Activated T-helper 2 cell treated with anti-CD3 and anti-CD28 coated beads, Interferon-gamma antibody, Interleukin-2, Interleukin-4, amounts not matched to agents 10 μg/mL and 5 μg/mL and 100 μg/mL, durations not matched to agents 14 hours and 24 hours and 36 hours (primary cell): ENCODE measurements at regions not wholly inside any gene's neighbourhood (a gene's known extent, or its start where the extent isn't known, plus 50 kb on each side); places are given as distances from the start of the nearest gene placed in this dataset.

Source experiments
- DNase-seq: peaks from one replicate; pipeline ENCODE4 v3.0.0; 2021; ENCODE audit warnings: low spot score
- H3K27ac Mint-ChIP-seq: one replicate; pipeline ENCODE4 v1.8.0; 2021; ENCODE audit warnings: mixed read lengths
- H3K27me3 Mint-ChIP-seq: one replicate; pipeline ENCODE4 v1.8.0; 2021; ENCODE audit warnings: low read depth, mixed read lengths
- H3K36me3 Mint-ChIP-seq: one replicate; pipeline ENCODE4 v1.8.0; 2021; ENCODE audit warnings: low read depth, mixed read lengths
- H3K4me1 Mint-ChIP-seq: one replicate; pipeline ENCODE4 v1.8.0; 2021; ENCODE audit warnings: low read depth, mixed read lengths
- H3K4me3 Mint-ChIP-seq: one replicate; pipeline ENCODE4 v1.8.0; 2021; ENCODE audit warnings: low read depth, mild to moderate bottlenecking, moderate library complexity, mixed read lengths
- H3K9me3 Mint-ChIP-seq: one replicate; pipeline ENCODE4 v1.8.0; 2021; ENCODE audit warnings: mixed read lengths
- intact Hi-C: fragments of 100-400 bp; cut with micrococcal nuclease; formaldehyde crosslinking; loops from one replicate; pipeline ENCODE4 v1.15.1; 2023

DNA sequence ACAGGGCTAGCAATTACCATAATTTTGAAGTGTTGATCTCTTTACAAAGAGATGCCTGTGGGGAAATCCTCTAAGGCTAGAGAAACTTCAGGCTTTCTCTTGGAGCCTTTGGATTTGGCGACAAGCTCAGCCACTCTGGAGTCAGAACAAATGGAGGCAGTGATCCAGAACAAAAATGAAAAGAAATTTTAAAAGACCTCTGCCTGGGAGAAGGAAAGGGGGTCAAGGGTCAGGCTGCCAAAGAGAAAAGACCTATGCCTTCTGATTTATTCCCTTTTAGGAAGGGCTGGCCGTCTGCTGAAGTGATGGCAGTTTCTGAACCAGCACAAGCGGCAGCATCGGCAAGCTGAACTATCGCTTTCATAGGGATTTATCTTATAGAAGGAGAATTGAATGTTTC lies 140.8 kb upstream of the SFRP2 start:
- Mint-ChIP-seq H3K27me3 (peaks cover 13% of the 10 kb centered on the region), H3K36me3 (no peaks in the 10 kb centered on the region), H3K4me3 (no peak overlapping the region), H3K27ac (no peak overlapping the region), H3K9me3 (no peaks in the 10 kb centered on the region), H3K4me1 (no peaks in the 10 kb centered on the region)
- DNase-seq, result no peak
- intact Hi-C loops, result no loop called here

- intact Hi-C loops, result no loop called here
- peaks cover 5% of the 10 kb centered on the region for H3K27me3 Mint-ChIP-seq
- H3K4me1 Mint-ChIP-seq, result no peaks in the 10 kb centered on the region
- H3K27ac Mint-ChIP-seq, result no peak overlapping the region
- no peaks in the 10 kb centered on the region for H3K9me3 Mint-ChIP-seq
- H3K4me3 Mint-ChIP-seq, result no peak overlapping the region
- DNase-seq, result no peak
- no peaks in the 10 kb centered on the region for H3K36me3 Mint-ChIP-seq
Observed at GRCh38 chr4:153927451-153927850, 138.6 kb upstream of the SFRP2 start.

- peaks cover 7% of the 10 kb centered on the region for H3K27me3 Mint-ChIP-seq
- no peak overlapping the region for H3K4me3 Mint-ChIP-seq
- H3K27ac Mint-ChIP-seq, result no peak overlapping the region
- no peaks in the 10 kb centered on the region for H3K36me3 Mint-ChIP-seq
- peaks cover 7% of the 10 kb centered on the region for H3K4me1 Mint-ChIP-seq
- intact Hi-C loops, result no loop called here
- H3K9me3 Mint-ChIP-seq, result no peaks in the 10 kb centered on the region
- DNase-seq, result no peak
Observed at GRCh38 chr4:153922148-153922547, 133.3 kb upstream of the SFRP2 start.

DNA sequence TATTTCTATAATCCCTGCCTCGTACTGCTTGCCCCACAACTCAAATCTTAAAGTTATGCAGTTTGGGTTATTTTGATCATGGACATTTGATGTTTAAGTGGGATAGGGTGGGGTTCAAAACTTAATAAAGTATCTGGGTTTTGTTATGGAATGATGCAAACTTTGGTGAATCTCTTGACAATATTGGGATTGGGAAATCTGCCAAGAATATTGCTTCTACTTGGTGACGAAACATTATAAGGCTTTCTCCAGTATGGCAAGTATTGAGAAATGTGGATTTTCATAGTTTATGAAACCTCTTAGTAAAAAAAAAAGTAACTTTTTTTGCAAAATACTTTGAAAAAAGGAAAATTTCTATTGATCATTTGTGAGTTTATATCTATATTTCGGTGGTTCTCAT lies 130.8 kb upstream of the SFRP2 start:
- Mint-ChIP-seq H3K4me3 (no peak overlapping the region), H3K36me3 (no peaks in the 10 kb centered on the region), H3K4me1 (peaks cover 19% of the 10 kb centered on the region), H3K9me3 (no peaks in the 10 kb centered on the region), H3K27me3 (peaks cover 9% of the 10 kb centered on the region), H3K27ac (no peak overlapping the region)
- no peak for DNase-seq
- intact Hi-C loops, result no loop called here

DNA sequence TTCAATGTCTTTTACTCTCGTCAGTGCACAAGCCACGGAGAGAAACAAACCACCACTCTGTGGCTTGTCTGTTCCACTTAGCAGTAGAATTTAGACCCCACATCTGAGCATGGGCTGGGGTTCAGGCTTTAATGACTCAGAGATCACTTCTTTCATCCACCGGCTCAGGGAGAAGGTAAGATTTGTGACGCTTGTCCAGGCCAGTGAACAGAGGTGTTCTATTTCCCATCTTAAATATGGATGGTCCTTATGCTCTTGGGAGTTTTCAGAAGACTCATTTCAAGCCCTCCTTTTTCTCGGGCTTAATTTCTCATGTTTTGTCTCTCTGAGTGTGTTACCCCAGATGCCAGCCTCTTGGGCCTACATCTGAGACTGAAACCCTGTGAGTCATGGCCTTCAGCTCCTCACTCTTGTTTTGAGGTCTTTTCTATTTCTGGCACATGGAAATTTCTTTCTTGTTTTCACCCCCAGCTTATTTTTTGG lies 127.4 kb upstream of the SFRP2 start:
- peak overlapping the region; percentile 17 for H3K27ac Mint-ChIP-seq
- no peak overlapping the region for H3K4me3 Mint-ChIP-seq
- intact Hi-C loops, result loop anchor here (1.0 kb wide), 2 partner anchors 107 to 249 kb away; no protein-coding TSS in a partner anchor
- peaks cover 17% of the 10 kb centered on the region for H3K4me1 Mint-ChIP-seq
- H3K36me3 Mint-ChIP-seq, result no peaks in the 10 kb centered on the region
- DNase-seq, result no peak
- peaks cover 15% of the 10 kb centered on the region for H3K27me3 Mint-ChIP-seq
- no peaks in the 10 kb centered on the region for H3K9me3 Mint-ChIP-seq

GRCh38 chr4:153912301-153912700 lies 123.4 kb upstream of the SFRP2 start:
- no peaks in the 10 kb centered on the region for H3K36me3 Mint-ChIP-seq
- intact Hi-C loops, result no loop called here
- DNase-seq, result no peak
- peaks cover 10% of the 10 kb centered on the region for H3K27me3 Mint-ChIP-seq
- no peaks in the 10 kb centered on the region for H3K9me3 Mint-ChIP-seq
- H3K27ac Mint-ChIP-seq, result no peak overlapping the region
- no peak overlapping the region for H3K4me3 Mint-ChIP-seq
- H3K4me1 Mint-ChIP-seq, result peaks cover 13% of the 10 kb centered on the region

GRCh38 chr4:153909672-153910071 lies 120.8 kb upstream of the SFRP2 start:
- H3K27ac Mint-ChIP-seq, result no peak overlapping the region
- H3K4me3 Mint-ChIP-seq, result no peak overlapping the region
- H3K9me3 Mint-ChIP-seq, result no peaks in the 10 kb centered on the region
- H3K36me3 Mint-ChIP-seq, result no peaks in the 10 kb centered on the region
- peaks cover 11% of the 10 kb centered on the region for H3K27me3 Mint-ChIP-seq
- no peak for DNase-seq
- H3K4me1 Mint-ChIP-seq, result no peaks in the 10 kb centered on the region
- intact Hi-C loops, result no loop called here

GRCh38 chr4:153906231-153906630 lies 117.3 kb upstream of the SFRP2 start:
- Mint-ChIP-seq H3K27ac (no peak overlapping the region), H3K4me1 (no peaks in the 10 kb centered on the region), H3K4me3 (no peak overlapping the region), H3K36me3 (no peaks in the 10 kb centered on the region), H3K9me3 (no peaks in the 10 kb centered on the region), H3K27me3 (peaks cover 3% of the 10 kb centered on the region)
- DNase-seq, result no peak
- intact Hi-C loops, result no loop called here

- no peak overlapping the region for H3K4me3 Mint-ChIP-seq
- no peak overlapping the region for H3K27ac Mint-ChIP-seq
- H3K27me3 Mint-ChIP-seq, result peaks cover 3% of the 10 kb centered on the region
- DNase-seq, result no peak
- no peaks in the 10 kb centered on the region for H3K9me3 Mint-ChIP-seq
- no peaks in the 10 kb centered on the region for H3K4me1 Mint-ChIP-seq
- intact Hi-C loops, result no loop called here
- no peaks in the 10 kb centered on the region for H3K36me3 Mint-ChIP-seq
Observed at GRCh38 chr4:153905231-153905630, 116.3 kb upstream of the SFRP2 start.

- intact Hi-C loops, result no loop called here
- Mint-ChIP-seq H3K4me3 (no peak overlapping the region), H3K36me3 (no peaks in the 10 kb centered on the region), H3K9me3 (no peaks in the 10 kb centered on the region), H3K27me3 (peaks cover 2% of the 10 kb centered on the region), H3K4me1 (no peaks in the 10 kb centered on the region), H3K27ac (no peak overlapping the region)
- no peak for DNase-seq
Observed at GRCh38 chr4:153904011-153904410, 115.1 kb upstream of the SFRP2 start.

DNA sequence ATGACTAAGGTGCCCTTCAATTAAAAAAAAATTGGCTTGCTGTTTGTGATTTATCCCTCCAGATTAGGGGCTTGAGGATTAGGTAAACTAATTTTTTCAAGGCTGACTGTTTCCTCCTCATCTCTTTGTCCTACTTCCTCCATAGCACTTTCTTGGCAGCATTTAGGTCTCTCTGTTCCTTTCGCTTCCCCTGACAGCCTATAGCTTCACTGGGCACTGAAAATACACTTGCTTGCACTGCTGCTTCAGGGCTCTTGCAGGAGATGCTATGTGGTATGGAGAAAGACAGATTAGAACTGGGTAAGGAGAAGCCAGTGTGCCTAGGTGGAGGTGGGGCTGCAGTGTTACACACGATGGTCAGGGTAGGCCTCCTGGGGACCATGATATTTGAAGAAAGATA lies 112.3 kb upstream of the SFRP2 start:
- Mint-ChIP-seq H3K27ac (no peak overlapping the region), H3K9me3 (no peaks in the 10 kb centered on the region), H3K4me1 (no peaks in the 10 kb centered on the region), H3K27me3 (peaks cover 5% of the 10 kb centered on the region), H3K36me3 (no peaks in the 10 kb centered on the region), H3K4me3 (no peak overlapping the region)
- no peak for DNase-seq
- intact Hi-C loops, result no loop called here

DNA sequence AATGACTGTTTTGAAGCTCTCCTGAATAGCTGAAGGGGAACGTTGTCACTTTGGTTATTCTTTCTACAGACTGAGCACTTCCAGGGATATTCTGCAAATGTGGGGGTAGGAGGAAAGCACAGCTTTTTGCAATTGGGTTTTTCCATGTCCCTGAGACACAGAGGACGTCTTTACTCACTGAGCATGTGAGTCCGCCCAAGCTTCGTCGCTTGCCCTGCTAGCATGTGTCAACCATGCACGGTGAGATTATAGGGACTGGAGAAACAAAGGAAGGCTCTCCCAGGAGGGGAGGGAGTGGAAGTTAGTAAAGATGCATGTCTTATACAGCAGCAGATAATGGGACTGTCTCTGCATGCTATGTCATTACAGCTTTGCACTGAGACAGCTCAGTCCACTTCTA lies 111.5 kb upstream of the SFRP2 start:
- Mint-ChIP-seq H3K4me1 (no peaks in the 10 kb centered on the region), H3K4me3 (no peak overlapping the region), H3K9me3 (no peaks in the 10 kb centered on the region), H3K27ac (no peak overlapping the region), H3K36me3 (no peaks in the 10 kb centered on the region), H3K27me3 (peaks cover 5% of the 10 kb centered on the region)
- DNase-seq, result no peak
- intact Hi-C loops, result no loop called here

DNA sequence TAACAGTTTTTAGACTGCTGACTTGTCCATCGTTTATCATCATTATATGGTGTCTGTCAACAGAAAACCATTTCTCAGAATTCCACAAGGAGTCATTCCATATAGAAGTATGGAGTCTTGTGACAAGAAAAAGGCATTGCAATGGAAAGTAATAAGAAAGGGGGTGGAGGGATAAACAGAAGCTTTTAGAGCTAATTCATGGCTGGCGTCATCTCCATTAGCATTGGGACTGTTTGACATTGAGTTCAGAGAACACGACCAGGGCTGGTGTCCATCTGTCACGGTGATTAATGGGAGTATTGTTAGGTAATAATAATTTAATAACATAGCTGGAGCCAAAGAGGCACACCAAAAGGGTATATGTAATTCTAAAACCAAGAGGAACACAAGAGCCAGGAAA lies 101.9 kb upstream of the SFRP2 start:
- intact Hi-C loops, result no loop called here
- H3K36me3 Mint-ChIP-seq, result no peaks in the 10 kb centered on the region
- H3K4me1 Mint-ChIP-seq, result no peaks in the 10 kb centered on the region
- no peak overlapping the region for H3K27ac Mint-ChIP-seq
- no peaks in the 10 kb centered on the region for H3K27me3 Mint-ChIP-seq
- no peak for DNase-seq
- no peak overlapping the region for H3K4me3 Mint-ChIP-seq
- no peaks in the 10 kb centered on the region for H3K9me3 Mint-ChIP-seq

- Mint-ChIP-seq H3K4me3 (no peak overlapping the region), H3K27ac (no peak overlapping the region), H3K4me1 (no peaks in the 10 kb centered on the region), H3K9me3 (no peaks in the 10 kb centered on the region), H3K36me3 (no peaks in the 10 kb centered on the region), H3K27me3 (no peaks in the 10 kb centered on the region)
- intact Hi-C loops, result no loop called here
- DNase-seq, result no peak
Observed at GRCh38 chr4:153887217-153887616, 98.3 kb upstream of the SFRP2 start.
